K562 (cell line): ENCODE measurements at regions not wholly inside any gene's neighbourhood (a gene's known extent, or its start where the extent isn't known, plus 50 kb on each side); places are given as distances from the start of the nearest gene placed in this dataset.

Experiments
- CEBPB ChIP-seq: fragments of 450-650 bp; IDR thresholded peaks from 2 replicates; pipeline ENCODE4 v1.6.1; 2016; ENCODE audit warnings: missing genetic modification characterization, missing compliant biosample characterization
- CTBP1 ChIP-seq: fragments of 450-650 bp; IDR thresholded peaks from 2 replicates; pipeline ENCODE4 v1.6.1; 2016; ENCODE audit warnings: borderline replicate concordance
- EZH2 ChIP-seq: IDR thresholded peaks from 2 replicates; pipeline ENCODE4 v1.6.1; 2012; ENCODE audit warnings: low read depth, mild to moderate bottlenecking, inconsistent platforms, low read length, borderline replicate concordance
- FOSL1 ChIP-seq: fragments of 200-800 bp; sonication (Bioruptor generic); conservative IDR thresholded peaks from 2 replicates; pipeline ENCODE4 v1.6.1; 2016; ENCODE audit warnings: missing genetic modification characterization, missing compliant biosample characterization
- FOXA1 ChIP-seq: fragments of 450-650 bp; IDR thresholded peaks from 2 replicates; pipeline ENCODE4 v1.6.1; 2016; ENCODE audit warnings: mild to moderate bottlenecking, borderline replicate concordance
- HCFC1 ChIP-seq: IDR thresholded peaks from 2 replicates; pipeline ENCODE4 v1.6.1; 2012; ENCODE audit warnings: low read depth, low read length, improper control_type of control experiment
- HDAC6 ChIP-seq: IDR thresholded peaks from 2 replicates; pipeline ENCODE4 v1.6.1; 2012; ENCODE audit warnings: low read depth, mild to moderate bottlenecking, control low read depth, inconsistent platforms, low read length, moderate library complexity
- NRF1 ChIP-seq, 2 experiments: fragments of 450-650 bp; IDR thresholded peaks in 1 of 2; conservative IDR thresholded peaks in 1 of 2; 2 replicates each; pipeline ENCODE4 v1.6.1; 2014; ENCODE audit warnings: mild to moderate bottlenecking in 2 of 2
- SMAD1 ChIP-seq: fragments of 150-350 bp; IDR thresholded peaks from 2 replicates; pipeline ENCODE4 v1.6.1; 2014; ENCODE audit warnings: low read length, low read depth; ENCODE audit not compliant: partially characterized antibody
- TF ChIP-seq, protein P1 (sequence below): fragments of 450-650 bp; formaldehyde crosslinking; conservative IDR thresholded peaks from 2 replicates; pipeline ENCODE4 v1.4.0; 2022; ENCODE audit warnings: mild to moderate bottlenecking, missing genetic modification characterization
- TF ChIP-seq, protein P2 (sequence below): fragments of 250-450 bp; sonication (Bioruptor Pico); IDR thresholded peaks from 2 replicates; pipeline ENCODE4 v1.8.0; 2022; ENCODE audit warnings: inconsistent platforms
- TF ChIP-seq, protein P3 (sequence below): fragments of 450-650 bp; IDR thresholded peaks from 2 replicates; pipeline ENCODE4 v1.6.1; 2017; ENCODE audit warnings: antibody characterized with exemption, mild to moderate bottlenecking

DNA sequence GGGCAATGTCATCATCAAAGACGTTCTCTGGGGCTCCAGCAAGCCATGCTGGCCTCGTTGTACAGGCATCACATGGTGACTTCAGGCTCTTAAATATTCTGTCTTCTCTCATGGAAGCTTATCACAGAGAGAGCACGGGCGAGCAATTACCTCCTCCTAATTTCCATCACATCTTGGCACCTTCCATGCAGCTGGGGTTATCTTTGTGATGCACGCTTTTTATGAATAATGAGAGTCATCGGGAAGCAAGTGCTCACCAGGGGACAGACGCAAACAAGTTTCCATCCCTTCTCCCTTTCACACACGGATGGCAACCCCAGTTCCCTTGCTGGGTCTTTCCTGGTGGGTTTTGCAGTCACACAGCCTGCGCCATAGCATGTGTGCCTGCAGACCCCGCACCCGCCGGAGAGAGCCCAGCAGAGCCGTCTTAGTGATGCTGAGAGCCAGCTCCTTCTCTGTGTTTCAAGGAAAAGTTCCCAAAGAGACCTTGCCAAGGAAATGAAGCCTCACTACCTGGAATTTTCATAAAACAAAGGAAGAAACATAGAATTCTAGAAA, 116.3 kb upstream of the AFDN start:
- TF ChIP-seq HCFC1 (no peak), HDAC6 (no peak), SMAD1 (no peak), FOSL1 (no peak), NRF1 (conservative IDR thresholded peaks at IDR 0.05 in 1 of 2, IDR thresholded peaks at IDR 0.05 in 1 of 2) (no peak), CEBPB (no peak), CTBP1 (no peak), FOXA1 (no peak), EZH2 (no peak)
- TF ChIP-seq, protein P1, sequence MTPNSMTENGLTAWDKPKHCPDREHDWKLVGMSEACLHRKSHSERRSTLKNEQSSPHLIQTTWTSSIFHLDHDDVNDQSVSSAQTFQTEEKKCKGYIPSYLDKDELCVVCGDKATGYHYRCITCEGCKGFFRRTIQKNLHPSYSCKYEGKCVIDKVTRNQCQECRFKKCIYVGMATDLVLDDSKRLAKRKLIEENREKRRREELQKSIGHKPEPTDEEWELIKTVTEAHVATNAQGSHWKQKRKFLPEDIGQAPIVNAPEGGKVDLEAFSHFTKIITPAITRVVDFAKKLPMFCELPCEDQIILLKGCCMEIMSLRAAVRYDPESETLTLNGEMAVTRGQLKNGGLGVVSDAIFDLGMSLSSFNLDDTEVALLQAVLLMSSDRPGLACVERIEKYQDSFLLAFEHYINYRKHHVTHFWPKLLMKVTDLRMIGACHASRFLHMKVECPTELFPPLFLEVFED (CRISPR knock-in tag) = no peak
- TF ChIP-seq, protein P2, sequence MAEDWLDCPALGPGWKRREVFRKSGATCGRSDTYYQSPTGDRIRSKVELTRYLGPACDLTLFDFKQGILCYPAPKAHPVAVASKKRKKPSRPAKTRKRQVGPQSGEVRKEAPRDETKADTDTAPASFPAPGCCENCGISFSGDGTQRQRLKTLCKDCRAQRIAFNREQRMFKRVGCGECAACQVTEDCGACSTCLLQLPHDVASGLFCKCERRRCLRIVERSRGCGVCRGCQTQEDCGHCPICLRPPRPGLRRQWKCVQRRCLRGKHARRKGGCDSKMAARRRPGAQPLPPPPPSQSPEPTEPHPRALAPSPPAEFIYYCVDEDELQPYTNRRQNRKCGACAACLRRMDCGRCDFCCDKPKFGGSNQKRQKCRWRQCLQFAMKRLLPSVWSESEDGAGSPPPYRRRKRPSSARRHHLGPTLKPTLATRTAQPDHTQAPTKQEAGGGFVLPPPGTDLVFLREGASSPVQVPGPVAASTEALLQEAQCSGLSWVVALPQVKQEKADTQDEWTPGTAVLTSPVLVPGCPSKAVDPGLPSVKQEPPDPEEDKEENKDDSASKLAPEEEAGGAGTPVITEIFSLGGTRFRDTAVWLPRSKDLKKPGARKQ = no peak
- TF ChIP-seq, protein P3, sequence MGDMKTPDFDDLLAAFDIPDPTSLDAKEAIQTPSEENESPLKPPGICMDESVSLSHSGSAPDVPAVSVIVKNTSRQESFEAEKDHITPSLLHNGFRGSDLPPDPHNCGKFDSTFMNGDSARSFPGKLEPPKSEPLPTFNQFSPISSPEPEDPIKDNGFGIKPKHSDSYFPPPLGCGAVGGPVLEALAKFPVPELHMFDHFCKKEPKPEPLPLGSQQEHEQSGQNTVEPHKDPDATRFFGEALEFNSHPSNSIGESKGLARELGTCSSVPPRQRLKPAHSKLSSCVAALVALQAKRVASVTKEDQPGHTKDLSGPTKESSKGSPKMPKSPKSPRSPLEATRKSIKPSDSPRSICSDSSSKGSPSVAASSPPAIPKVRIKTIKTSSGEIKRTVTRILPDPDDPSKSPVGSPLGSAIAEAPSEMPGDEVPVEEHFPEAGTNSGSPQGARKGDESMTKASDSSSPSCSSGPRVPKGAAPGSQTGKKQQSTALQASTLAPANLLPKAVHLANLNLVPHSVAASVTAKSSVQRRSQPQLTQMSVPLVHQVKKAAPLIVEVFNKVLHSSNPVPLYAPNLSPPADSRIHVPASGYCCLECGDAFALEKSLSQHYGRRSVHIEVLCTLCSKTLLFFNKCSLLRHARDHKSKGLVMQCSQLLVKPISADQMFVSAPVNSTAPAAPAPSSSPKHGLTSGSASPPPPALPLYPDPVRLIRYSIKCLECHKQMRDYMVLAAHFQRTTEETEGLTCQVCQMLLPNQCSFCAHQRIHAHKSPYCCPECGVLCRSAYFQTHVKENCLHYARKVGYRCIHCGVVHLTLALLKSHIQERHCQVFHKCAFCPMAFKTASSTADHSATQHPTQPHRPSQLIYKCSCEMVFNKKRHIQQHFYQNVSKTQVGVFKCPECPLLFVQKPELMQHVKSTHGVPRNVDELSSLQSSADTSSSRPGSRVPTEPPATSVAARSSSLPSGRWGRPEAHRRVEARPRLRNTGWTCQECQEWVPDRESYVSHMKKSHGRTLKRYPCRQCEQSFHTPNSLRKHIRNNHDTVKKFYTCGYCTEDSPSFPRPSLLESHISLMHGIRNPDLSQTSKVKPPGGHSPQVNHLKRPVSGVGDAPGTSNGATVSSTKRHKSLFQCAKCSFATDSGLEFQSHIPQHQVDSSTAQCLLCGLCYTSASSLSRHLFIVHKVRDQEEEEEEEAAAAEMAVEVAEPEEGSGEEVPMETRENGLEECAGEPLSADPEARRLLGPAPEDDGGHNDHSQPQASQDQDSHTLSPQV = no peak
